HG02870 (cell line): ENCODE measurements at regions not wholly inside any gene's neighbourhood (a gene's known extent, or its start where the extent isn't known, plus 50 kb on each side); places are given as distances from the start of the nearest gene placed in this dataset.
A peak's percentile ranks its signal among the peaks of the same experiment; 100 is the strongest.

Experiments
- ATAC-seq: cut with Tn5 transposase; IDR thresholded peaks from one replicate; pipeline ENCODE4 v1.9.1; 2021; ENCODE audit warnings: mild to moderate bottlenecking, moderate library complexity; ENCODE audit not compliant: unreplicated experiment

DNA sequence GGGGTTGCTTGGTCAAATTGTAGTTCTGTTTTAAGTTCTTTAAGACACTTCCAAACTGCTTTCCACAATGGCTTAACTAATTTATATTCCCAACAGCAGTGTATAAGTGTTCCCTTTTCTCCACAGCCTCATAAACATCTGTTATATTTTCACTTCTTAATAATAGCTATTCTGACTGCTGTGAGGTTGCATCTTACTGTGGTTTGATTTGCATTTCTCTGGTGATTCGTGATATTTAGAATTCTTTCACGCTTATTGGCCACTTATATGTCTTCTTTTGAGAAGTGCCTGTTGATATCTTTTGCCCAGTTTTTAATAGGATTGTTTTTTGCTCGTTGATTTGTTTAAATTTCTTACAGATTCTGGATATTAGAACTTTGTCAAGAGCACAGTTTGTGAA is 278.6 kb upstream of the ITM2A start:
- ATAC-seq: no peak

DNA sequence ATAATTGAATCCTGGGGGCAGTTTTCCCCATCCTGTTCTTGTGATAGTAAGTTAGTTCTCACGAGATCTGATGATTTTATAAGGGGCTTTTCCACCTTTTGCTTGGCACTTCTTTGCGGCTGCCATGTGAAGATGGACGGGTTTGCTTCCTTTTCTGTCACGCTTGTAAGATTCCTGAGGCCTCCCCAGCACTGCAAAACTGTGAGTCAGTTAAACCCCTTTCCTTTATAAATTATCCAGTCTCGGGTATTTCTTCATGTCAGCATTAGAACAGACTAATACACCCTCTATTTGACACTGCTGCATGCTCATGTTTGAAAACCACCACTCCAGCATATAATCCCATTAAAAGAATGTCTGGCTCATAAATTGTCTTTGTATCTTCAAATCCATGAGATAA is 264.4 kb upstream of the ITM2A start:
- no peak for ATAC-seq

DNA sequence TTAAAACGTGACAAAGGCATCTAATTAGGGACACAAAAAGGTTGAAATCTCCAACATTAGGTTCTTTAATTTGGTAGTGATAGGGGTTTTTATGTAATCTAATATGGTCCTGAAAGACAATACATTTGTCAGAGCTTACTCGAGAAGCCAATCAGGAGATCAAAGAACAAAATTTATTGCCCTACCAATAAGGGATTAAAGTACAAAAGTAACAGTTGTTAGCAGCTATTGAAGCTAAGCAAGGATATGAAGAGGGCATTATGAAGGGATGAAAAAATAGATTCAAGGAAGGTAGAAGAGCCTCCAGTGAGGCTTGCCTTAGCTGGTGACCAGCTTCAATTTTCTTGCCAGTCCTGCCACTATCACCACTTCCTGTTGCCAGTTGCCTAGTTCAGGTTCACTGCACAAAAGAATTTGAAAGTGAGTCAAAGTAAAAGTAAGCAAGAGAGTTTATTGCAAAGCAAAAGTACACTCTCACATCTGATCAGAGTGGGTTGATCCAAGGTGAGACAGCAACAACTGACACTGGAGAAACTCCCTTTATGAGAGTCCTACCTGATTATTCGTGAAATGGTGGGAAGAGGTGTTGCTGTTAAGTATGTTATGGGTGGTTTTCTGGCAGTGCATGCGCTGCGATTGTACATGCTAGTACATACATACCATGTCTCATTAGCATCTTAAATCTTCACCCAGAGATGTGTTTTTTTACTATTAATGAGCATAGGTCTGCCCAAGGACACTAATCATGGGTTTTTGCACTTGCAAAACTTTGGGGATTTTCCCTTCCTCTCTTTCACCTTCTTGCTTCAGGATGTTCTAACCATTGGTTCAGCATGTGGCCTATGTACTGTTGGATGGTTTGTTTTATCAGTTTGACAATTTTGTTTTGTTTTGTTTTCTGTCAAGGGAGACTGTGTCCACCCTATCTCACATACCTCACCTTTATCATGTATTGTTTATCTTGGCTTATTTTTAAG is 263.2 kb upstream of the ITM2A start:
- peak; percentile 70 for ATAC-seq

DNA sequence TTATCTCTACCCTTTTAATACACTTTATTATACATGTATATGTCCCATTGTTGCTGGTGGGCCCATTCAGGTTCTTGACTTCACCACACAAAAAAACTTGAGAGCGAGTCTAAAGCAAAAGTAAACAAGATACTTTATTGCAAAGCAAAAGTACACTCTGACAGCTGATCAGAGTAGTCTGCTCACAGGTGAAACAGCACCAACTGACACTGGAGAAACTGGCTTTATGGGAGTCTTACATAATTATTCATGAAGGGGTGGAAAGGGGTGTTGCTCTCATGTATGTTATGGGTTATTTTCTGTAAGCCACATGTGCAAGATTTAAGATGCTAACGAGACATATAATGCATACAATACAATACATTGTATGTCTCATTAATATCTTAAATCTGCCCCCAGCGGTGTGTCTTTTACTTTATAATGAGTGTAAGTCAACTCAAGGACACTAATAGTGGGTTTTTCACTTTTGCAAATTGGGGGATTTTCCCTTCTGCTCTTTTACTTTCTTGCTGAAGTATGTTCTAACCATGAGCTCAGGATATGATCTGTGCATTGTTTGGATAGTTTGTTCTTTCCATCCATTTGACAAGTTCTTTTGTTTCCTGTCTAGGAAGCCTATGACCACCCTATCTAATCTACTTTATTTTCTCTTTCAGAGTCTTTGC is 256.1 kb upstream of the ITM2A start:
- ATAC-seq: peak; percentile 71

DNA sequence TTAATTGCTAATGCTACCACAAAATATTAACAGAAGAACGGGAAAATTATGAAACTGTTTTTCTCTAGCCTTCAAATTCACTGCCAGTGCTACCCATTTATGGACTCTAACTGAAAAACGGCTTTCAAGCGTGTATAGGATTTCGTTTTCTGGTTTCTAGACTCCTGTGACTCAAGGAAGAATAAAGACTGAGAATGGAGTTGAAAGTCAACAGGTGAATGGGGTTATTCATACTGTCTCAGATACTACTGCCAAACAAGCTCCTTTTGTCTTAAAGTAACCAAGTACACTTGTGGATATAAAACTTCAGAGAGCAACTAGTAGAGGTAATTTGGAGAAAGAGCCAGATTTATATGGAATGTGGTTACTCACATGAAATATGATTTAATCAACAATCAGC is 251.1 kb upstream of the ITM2A start:
- ATAC-seq: no peak

DNA sequence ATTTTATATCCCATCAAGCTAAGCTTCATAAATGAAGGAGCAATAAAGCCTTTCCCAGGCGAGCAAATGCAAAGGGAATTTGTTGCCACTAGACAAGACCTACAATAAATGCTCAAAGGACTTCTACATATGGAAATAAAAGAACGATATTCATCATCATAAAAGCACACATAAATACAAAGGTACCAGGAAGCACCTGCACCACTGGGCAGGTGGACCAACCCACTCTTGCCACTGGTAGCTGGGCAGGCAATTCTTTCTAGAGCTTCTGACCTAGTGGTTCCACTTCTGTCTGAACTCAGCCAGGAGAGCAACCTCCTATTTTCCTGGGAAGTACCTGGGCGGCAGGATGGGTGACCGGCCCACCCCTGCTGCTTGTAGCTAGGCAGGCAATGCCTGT is 237.2 kb upstream of the ITM2A start:
- ATAC-seq: no peak

DNA sequence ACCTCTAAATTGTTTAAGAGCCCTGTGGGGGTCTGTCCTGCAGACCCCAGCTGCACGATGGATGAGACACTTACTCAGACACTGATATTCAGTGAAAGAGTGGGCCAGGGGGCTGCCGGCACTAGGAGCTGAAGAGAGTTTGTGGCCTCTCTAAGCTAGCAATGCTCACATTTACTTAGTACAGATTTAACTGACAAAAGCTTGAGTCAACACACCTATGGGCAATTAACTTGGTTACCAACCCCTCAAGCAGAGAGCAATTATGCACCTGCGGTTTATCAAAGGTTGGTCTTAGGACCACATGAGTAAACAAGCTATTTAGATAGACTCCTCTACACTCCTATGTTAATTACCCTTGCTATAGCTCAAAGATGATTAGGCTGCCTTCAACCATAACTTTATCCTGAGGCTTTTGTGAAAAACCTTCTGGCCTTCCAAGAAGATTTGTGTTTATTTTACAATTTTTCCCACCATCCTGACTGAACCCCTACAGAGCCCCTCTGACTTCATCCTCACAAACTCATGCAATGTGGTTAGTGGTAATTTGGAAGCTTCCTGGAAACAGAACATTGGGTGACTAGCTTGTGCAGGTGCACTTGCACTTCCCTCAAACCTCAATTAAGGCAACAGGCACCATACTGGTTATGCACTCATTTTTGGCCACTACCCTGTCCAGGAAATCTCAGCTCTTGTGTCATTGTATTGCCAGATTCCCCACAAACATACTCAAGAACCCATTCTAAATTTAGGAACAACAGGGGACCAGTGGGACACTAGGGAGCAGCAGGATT is 234.4 kb upstream of the ITM2A start:
- no peak for ATAC-seq

DNA sequence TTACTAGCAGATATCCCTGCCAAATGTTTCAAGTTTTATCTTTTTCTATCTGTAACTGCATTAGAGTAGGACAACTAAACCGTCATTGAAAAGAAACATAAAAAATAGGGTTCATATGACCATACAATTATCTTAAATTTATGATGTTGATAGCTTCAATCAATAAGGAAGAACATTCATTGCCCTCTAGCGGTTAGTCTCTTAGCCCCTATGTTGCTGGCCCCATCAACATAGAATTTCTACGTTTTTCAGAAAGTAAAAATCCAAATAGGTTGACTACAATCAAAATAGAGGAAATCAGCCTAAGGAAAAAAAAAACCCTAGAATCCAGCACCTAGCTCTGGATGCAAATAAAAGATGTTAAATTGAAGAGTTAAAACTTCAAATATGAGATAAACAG is 225.1 kb upstream of the ITM2A start:
- ATAC-seq: no peak

DNA sequence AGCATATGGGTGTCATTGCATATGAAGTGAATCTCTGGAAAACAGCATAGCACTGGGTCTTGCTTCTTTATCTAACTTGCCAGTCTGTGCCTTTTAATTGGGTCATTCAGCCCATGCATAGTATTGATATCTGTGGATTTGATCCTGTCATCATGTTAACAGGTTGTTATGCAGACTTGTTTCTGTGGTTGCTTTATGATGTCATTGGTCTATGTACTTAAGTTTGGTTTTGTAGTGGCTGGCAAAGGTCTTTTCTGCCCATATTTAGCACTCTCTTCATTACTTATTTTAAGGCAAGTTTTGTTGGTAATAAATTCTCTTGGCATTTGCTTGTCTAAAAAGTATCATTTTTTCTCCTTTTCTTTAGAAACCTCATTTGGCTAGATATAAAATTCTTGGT is 221.1 kb upstream of the ITM2A start:
- ATAC-seq: no peak

DNA sequence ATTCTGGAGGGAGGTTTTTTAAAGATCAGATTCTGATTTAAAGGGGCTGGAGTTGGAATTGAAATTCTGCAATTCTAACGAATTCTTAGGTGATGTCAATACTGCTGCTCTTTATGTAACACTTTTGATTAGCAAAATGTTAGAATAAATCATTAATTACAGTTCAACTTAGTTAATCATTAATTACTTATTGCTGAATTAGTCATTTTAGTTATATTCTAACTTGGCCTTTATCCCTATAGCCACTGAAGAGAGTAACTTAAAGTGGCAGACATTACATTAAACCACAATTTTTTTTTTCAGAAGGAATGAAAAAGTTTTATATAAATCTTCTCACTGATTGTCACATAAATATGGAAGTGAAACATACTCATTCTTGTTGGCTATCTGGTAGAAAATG is 206.6 kb upstream of the ITM2A start:
- no peak for ATAC-seq

DNA sequence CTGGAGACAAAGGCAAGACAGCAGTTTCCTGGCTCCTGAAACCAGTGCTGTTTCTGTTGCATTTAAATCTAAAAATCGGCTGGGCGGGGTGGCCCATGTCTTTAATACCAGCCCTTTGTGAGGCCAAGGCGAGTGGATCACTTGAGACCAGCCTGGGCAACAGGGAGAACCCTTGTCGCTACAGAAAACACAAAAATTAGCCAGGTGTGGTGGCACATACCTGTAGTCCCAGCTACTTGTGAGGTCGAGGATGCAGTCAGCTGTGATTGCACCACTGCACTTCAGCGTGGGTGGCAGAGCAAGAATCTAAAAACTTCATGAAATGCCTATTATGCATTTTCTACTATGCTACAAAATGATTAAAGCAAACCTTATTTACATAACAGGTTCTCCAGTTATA is 205.4 kb upstream of the ITM2A start:
- no peak for ATAC-seq

DNA sequence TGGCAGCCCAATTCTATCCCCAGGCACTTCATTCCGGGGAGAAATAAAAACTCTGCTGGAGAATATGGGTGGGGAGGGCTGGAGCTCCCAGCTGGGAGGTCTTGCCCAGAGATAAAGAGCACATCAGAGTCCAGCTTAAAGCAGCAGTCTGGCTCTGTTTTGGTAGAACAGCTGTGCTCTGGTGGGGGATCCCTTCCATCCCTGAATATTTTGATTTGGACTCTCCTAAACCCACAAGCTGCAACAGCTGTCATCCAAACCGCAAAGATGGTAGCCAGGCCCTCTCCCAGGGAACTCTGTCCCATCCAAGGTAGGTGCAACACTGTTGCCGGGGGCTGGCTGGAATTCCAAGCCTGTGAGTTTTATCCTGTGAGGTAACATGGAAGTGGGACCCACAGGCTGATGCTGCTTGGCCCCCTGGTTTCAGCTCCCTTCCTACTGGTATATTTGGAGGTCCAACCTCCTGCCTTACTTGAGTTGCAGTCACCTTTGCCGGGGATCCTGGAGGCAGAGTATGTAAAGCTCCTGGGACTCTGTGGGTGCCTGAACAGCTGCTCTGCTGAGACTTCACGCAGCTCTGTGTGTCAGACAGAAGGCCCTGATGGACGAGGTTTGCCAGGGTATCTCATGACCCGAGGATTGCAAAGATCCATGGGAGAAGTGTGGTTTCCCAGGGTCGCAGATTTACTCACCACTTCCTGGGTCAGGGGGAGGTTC is 203.5 kb upstream of the ITM2A start:
- no peak for ATAC-seq

DNA sequence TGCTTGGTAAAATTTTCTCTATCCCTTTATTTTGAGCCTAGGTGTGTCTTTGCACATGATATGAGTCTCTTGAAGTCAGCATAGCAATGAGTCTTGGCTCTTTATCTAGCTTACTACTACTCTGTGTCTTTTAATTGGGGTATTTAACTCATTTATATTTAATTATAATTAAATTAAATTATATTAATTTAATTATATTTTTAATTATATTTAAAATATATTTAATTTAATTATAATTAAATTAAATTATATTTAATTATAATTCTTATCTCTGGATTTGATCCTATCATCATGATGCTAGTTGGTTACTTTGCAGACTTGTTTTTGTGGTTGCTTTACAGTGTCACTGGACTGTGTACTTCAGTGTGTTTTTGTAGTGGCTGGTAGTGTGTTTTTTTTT is 201.2 kb upstream of the ITM2A start:
- ATAC-seq: no peak

DNA sequence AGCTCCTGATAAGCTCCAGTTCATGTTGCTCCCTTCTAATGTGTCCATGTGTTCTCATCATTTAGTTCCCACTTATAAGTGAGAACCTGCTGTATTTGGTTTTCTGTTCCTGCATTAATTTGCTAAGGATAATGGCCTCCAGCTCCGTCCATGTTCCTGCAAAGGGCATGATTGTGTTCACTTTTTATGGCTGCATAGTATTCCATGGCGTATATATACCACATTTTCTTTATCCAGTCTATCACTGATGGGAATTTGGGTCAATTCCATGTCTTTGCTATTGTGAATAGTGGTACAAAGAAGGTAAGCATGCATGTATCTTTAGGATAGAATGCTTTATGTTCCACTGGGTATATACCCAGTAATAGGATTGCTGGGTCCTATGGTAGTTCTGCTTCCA is 197.2 kb upstream of the ITM2A start:
- no peak for ATAC-seq

DNA sequence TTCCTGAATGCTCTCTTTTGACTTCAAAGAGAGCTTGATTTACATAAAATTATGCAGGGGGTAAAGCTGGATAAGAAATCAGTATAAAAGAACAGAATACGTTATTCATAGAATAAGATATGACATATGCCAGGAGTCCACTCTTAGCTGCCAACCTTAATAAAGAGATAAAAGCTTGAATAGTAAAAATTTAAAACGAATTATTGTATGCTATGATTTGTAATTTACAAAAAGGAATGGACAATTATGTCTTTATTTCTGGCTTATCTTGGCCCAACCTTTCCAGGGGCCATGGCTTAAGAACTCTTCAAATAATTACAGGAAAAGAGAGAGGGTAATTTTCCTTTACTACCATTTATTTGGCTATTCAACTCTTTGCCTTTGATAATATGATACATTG is 192.2 kb upstream of the ITM2A start:
- no peak for ATAC-seq

DNA sequence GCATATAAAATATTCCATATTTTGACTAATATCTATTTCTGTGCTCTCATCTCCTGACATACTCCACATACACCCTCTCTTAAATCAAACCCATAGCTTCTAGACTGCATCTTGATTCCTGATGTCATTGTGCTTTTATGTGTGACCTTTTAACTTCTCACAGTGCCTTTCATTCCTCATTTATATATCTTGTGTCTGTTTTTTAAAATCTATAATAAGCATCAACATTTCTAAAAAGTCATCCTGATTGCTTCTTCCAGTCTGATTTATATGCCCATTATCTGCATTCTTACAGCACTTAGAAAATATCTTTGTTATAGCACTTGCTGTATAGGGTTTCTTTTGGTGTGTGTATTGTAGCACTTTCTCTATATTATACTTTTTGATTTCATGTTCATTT is 190.1 kb upstream of the ITM2A start:
- ATAC-seq: no peak

DNA sequence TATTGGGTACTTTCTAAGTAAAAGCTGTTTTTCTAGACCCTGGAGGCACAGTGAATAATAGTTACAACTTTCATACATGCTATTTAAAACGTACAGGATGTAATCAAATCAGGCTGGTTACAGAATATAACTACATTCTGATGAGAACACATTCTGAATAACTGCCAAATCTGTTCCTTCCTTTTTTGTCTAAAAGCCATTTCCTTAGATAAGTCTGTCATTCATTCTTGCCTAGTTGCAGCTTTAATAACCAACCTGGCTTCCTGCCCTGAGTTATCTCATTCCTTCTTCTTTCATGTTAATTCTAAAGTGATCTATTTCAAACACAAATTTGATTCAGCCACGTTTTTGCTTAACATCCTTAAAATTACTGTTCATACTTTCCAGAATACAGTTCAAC is 189.7 kb upstream of the ITM2A start:
- ATAC-seq: no peak

DNA sequence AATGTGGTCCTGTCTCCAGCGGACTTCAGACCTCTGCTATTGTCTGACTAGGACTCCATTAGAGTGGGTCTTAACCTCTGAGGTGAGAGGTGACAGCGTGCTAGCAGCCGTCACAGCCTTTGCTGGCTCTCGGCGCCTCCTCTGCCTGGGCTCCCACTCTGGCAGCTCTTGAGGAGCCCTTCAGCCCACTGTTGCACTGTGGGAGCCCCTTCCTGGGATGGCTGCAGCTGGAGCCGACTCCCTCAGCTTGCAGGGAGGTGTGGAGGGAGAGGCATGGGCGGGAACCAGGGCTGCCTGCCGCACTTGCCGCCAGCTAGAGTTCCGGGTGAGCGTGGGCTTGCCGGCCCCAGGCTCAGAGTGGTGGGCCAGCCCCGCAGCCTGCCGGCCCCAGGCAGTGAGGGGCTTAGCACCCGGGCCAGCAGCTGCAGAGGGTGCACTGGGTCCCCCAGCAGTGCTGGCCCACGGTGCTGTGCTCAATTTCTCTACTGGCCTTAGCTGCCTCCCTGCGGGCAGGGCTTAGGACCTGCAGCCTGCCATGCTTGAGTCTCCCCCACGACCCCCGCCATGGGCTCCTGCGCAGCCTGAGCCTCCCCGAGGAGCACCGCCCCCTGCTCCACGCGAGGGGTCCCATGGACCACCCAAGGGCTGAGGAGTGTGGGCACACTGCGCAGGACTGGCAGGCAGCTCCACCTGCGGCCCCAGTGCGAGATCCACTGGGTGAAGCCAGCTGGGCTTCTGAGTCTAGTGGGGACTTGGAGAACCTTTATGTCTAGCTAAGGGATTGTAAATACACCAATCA is 163.4 kb upstream of the ITM2A start:
- ATAC-seq: no peak

DNA sequence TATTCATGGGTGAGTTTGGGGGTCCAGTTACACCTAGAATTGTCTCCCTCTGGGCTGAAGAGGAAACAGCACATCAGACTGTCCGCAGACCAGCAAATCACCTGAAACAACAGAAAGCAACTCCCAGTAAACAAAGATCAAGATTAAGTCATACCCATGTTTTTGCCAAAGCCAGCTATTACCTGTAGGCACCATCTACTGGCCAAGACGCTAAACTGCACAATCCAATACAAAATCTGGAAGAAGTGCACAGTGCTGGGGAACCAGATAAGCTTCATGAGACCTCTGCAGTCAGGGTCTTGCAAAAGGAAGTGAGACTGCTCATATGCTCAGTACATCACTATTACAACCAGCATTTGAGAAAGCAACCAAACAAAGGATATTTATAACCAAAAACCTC is 157.5 kb upstream of the ITM2A start:
- ATAC-seq: peak; percentile 71

DNA sequence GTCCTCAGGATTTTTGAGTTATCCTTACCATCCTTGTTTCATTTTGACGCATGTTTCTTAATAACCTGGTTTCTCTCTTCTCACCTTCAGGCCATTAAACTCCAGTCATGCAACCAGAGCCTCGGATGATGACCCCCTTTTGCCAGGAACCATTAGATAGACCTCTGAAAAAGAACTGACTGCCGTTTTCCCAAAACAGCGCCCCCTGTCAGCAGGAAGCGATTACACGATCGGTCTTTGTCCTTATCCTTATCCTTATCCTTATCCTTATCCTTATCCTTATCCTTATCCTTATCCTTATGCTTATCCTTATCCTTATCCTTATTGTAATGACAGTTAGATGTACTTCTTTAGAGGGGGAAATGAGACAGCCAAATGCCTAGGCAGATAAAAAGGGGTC is 148.4 kb upstream of the ITM2A start:
- no peak for ATAC-seq
